NOMO-1 (cell line): ENCODE measurements at regions not wholly inside any gene's neighbourhood (a gene's known extent, or its start where the extent isn't known, plus 50 kb on each side); places are given as distances from the start of the nearest gene placed in this dataset.
A peak's percentile ranks its signal among the peaks of the same experiment; 100 is the strongest.
"Not testable (repeated sequence)": the region's sequence is repeated elsewhere in the genome, so short reads cannot be mapped to it uniquely, and the experiment has no call there.

Experiments used
- DNase-seq, 2 experiments: peaks; one replicate each; lab custom pipeline; 2025; ENCODE audit not compliant: unreplicated experiment in 2 of 2; lab: John Stamatoyannopoulos, UW

GRCh38 chr14:30252783-30253674, 305.9 kb upstream of the G2E3 start:
- no peak for DNase-seq

- DNase-seq = no peak
Observed at GRCh38 chr14:30256627-30257026, 302.3 kb upstream of the G2E3 start.

GRCh38 chr14:30257946-30258661, 300.9 kb upstream of the G2E3 start:
- DNase-seq = no peak

- DNase-seq = no peak
Observed at GRCh38 chr14:30260833-30261607, 297.9 kb upstream of the G2E3 start.

- no peak for DNase-seq
Observed at GRCh38 chr14:30264161-30264560, 294.8 kb upstream of the G2E3 start.

- no peak for DNase-seq
Observed at GRCh38 chr14:30266290-30266689, 292.7 kb upstream of the G2E3 start.

- DNase-seq = no peak
Observed at GRCh38 chr14:30267141-30267540, 291.8 kb upstream of the G2E3 start.

- peak; percentile 33 to 36 for DNase-seq
Observed at GRCh38 chr14:30270200-30271161, 288.5 kb upstream of the G2E3 start.

- no peak for DNase-seq
Observed at GRCh38 chr14:30271811-30272323, 287.1 kb upstream of the G2E3 start.

- no peak for DNase-seq
Observed at GRCh38 chr14:30272848-30273832, 285.8 kb upstream of the G2E3 start.

- DNase-seq = no peak
Observed at GRCh38 chr14:30275604-30276003, 283.4 kb upstream of the G2E3 start.

- DNase-seq = no peak
Observed at GRCh38 chr14:30277268-30277667, 281.7 kb upstream of the G2E3 start.

GRCh38 chr14:30278856-30279255, 280.1 kb upstream of the G2E3 start:
- DNase-seq = not testable (repeated sequence)

- DNase-seq = peak in 1 of 2 experiments; percentile 0
Observed at GRCh38 chr14:30283822-30284446, 275.0 kb upstream of the G2E3 start.

- no peak for DNase-seq
Observed at GRCh38 chr14:30284808-30285207, 274.1 kb upstream of the G2E3 start.

- DNase-seq = no peak
Observed at GRCh38 chr14:30287579-30288445, 271.1 kb upstream of the G2E3 start.

- no peak for DNase-seq
Observed at GRCh38 chr14:30290001-30290400, 269.0 kb upstream of the G2E3 start.
